HAP-1 (cell line): ENCODE measurements at regions not wholly inside any gene's neighbourhood (a gene's known extent, or its start where the extent isn't known, plus 50 kb on each side); places are given as distances from the start of the nearest gene placed in this dataset.

ENCODE experiments used
- DNase-seq, 2 experiments: peaks; one replicate each; pipeline ENCODE4 v3.0.0-alpha.2; 2016 to 2020; ENCODE audit warnings: low spot score in 2 of 2
- H3K27me3 ChIP-seq: fragments of 250-450 bp; sonication (Bioruptor Pico); 2 replicates; pipeline ENCODE4 v1.5.1; 2020; ENCODE audit warnings: low read depth, mild to moderate bottlenecking, moderate library complexity
- H3K36me3 ChIP-seq: fragments of 250-450 bp; sonication (Bioruptor Pico); replicated peaks from 2 replicates; pipeline ENCODE4 v1.5.1; 2020; ENCODE audit warnings: mild to moderate bottlenecking
- H3K4me1 ChIP-seq: fragments of 250-450 bp; sonication (Bioruptor Pico); 2 replicates; pipeline ENCODE4 v1.5.1; 2020; ENCODE audit warnings: mild to moderate bottlenecking
- H3K4me3 ChIP-seq: fragments of 250-450 bp; sonication (Bioruptor Pico); 2 replicates; pipeline ENCODE4 v1.5.1; 2020; ENCODE audit warnings: mild to moderate bottlenecking, moderate library complexity
- H3K9me3 ChIP-seq: fragments of 250-450 bp; sonication (Bioruptor Pico); 2 replicates; pipeline ENCODE4 v1.5.1; 2020; ENCODE audit warnings: mild to moderate bottlenecking, moderate library complexity
- in situ Hi-C: fragments of 300-500 bp; cut with MboI; formaldehyde crosslinking; loops from 3 replicates; pipeline ENCODE4 v1.14.3; 2020; ENCODE audit warnings: low sequenced_read_pairs, inconsistent platforms, mixed read lengths

- Histone ChIP-seq H3K27me3 (no peaks in the 10 kb centered on the region), H3K36me3 (no peaks in the 10 kb centered on the region), H3K4me1 (no peaks in the 10 kb centered on the region), H3K9me3 (no peaks in the 10 kb centered on the region), H3K4me3 (no peak overlapping the region)
- in situ Hi-C loops, result no loop called here
- no peak for DNase-seq
Measured at GRCh38 chr12:105956662-105957457, 181.9 kb downstream of the NUAK1 start.

GRCh38 chr12:105960319-105961083 is 178.3 kb downstream of the NUAK1 start:
- in situ Hi-C loops, result no loop called here
- no peaks in the 10 kb centered on the region for H3K27me3 ChIP-seq
- H3K36me3 ChIP-seq, result no peaks in the 10 kb centered on the region
- no peaks in the 10 kb centered on the region for H3K4me1 ChIP-seq
- no peak overlapping the region for H3K4me3 ChIP-seq
- no peak for DNase-seq
- H3K9me3 ChIP-seq, result no peaks in the 10 kb centered on the region

- H3K4me1 ChIP-seq, result no peaks in the 10 kb centered on the region
- H3K36me3 ChIP-seq, result no peaks in the 10 kb centered on the region
- DNase-seq, result no peak
- no peaks in the 10 kb centered on the region for H3K27me3 ChIP-seq
- in situ Hi-C loops, result no loop called here
- H3K9me3 ChIP-seq, result no peaks in the 10 kb centered on the region
- H3K4me3 ChIP-seq, result no peak overlapping the region
Measured at GRCh38 chr12:105961821-105962671, 176.7 kb downstream of the NUAK1 start.

DNA sequence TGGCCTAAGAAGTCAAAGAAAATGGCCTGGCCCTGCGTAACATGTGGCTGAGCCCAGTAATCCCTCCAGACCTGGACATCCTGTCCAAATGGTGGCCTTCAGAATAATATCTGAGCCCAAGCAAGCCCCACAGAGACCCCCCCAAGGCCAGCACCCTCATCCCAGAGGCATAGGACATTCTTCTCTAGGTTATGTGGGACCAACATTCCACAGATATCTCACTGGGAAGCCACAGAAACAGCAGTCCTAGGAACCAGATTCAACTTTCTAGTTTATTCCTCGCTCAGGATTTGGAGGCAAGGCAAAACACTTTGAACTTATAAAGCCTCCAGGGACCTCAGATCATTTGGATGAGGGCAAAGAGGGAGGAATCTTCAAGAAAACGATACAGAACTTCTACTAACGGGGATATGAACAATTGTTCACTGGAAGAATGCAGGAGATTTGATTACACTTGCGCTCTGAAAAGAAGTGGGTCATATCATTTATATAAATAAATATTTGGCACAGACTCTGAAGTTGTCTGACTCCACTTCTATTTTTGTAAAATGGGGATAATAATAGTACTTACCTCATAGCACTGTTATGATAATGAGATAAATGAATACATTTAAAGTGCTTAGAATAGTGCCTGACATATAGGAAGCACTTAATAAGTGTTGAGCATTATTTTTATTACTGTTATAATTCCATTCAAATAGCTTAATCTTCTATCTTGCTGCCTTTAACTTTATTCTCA is 171.5 kb downstream of the NUAK1 start:
- H3K36me3 ChIP-seq, result no peaks in the 10 kb centered on the region
- no peak overlapping the region for H3K4me3 ChIP-seq
- H3K4me1 ChIP-seq, result no peaks in the 10 kb centered on the region
- no peak for DNase-seq
- H3K9me3 ChIP-seq, result no peaks in the 10 kb centered on the region
- in situ Hi-C loops, result no loop called here
- peaks cover 2% of the 10 kb centered on the region; the same call in 1 of the 2 replicates for H3K27me3 ChIP-seq

- Histone ChIP-seq H3K36me3 (no peaks in the 10 kb centered on the region), H3K4me3 (no peak overlapping the region), H3K9me3 (no peaks in the 10 kb centered on the region), H3K4me1 (no peaks in the 10 kb centered on the region), H3K27me3 (peaks cover 2% of the 10 kb centered on the region; the same call in 1 of the 2 replicates)
- no peak for DNase-seq
- in situ Hi-C loops, result no loop called here
Measured at GRCh38 chr12:105968025-105968424, 170.7 kb downstream of the NUAK1 start.

GRCh38 chr12:105970885-105971284 is 167.9 kb downstream of the NUAK1 start:
- no peaks in the 10 kb centered on the region for H3K9me3 ChIP-seq
- H3K4me3 ChIP-seq, result no peak overlapping the region

GRCh38 chr12:105974738-105975137 is 164.0 kb downstream of the NUAK1 start:
- Histone ChIP-seq H3K4me1 (no peaks in the 10 kb centered on the region), H3K36me3 (no peaks in the 10 kb centered on the region), H3K4me3 (no peak overlapping the region), H3K9me3 (no peaks in the 10 kb centered on the region), H3K27me3 (no peaks in the 10 kb centered on the region)
- no peak for DNase-seq
- in situ Hi-C loops, result no loop called here

More at GRCh38 chr12:105970885-105971284, 167.9 kb downstream of the NUAK1 start:
- Histone ChIP-seq H3K36me3 (no peaks in the 10 kb centered on the region), H3K4me1 (no peaks in the 10 kb centered on the region), H3K27me3 (peaks cover 2% of the 10 kb centered on the region; the same call in 1 of the 2 replicates)
- in situ Hi-C loops, result no loop called here
- no peak for DNase-seq

DNA sequence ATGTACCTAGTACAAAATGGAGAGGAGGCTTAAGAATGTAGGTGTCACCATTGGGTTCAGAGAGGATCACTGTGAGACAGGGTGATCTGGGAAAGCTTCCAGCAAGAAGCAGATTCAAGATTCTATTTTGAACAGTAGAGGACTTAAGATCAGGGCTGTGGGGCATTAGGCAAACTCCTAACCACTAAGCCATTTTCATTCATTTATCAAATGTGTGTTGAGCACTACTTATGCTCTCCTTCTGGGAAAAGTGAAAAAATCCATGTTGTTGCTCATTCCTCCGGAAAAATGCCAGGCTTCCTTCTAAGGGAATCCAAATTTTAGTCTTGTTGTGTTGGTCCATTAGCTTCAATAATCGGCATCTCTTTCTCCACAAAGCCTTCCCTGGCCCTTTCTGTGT is 163.4 kb downstream of the NUAK1 start:
- H3K9me3 ChIP-seq, result no peaks in the 10 kb centered on the region
- no peaks in the 10 kb centered on the region for H3K27me3 ChIP-seq
- no peaks in the 10 kb centered on the region for H3K36me3 ChIP-seq
- H3K4me3 ChIP-seq, result no peak overlapping the region
- in situ Hi-C loops, result no loop called here
- no peaks in the 10 kb centered on the region for H3K4me1 ChIP-seq
- no peak for DNase-seq

DNA sequence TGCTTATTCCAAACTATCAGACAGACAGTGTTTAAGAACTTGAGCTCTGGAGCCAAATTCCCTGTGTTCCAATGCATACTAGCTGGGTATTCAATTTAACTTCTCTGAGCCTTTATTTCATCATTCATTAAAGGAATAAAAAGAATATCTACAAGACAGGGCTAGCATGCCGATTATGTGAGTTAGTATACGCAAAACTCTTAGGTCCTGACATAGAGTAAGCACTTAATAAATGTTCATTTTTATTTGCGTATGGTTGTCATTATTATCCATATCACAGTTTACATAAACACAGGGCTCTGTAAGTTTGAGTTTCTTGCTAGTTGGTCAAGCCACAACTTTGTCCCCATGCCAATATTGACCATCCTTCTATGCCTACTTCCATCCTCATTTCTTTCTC is 161.5 kb downstream of the NUAK1 start:
- peaks cover 3% of the 10 kb centered on the region for H3K4me1 ChIP-seq
- DNase-seq, result no peak
- no peaks in the 10 kb centered on the region for H3K27me3 ChIP-seq
- H3K36me3 ChIP-seq, result no peaks in the 10 kb centered on the region
- in situ Hi-C loops, result no loop called here
- H3K4me3 ChIP-seq, result no peak overlapping the region
- peaks cover 2% of the 10 kb centered on the region; the same call in 1 of the 2 replicates for H3K9me3 ChIP-seq

DNA sequence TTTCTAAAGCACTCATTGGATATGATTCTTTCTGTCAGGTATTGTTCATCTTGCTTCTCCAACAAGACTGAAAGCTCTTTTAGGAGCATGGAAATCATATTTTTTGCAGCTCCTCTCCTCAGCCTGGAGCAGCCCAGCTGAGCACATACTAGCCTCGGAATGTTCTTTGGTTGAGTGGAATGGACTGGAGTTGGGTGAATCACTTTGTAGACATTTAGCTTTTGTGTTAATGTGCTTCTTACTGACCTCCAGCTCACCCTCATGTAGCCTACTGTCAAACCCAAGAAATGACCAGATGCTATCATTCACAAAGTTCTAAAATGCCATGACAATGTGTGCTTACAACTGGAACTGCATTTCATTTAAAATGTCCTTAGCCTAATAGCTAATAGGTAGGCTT is 161.1 kb downstream of the NUAK1 start:
- in situ Hi-C loops, result no loop called here
- no peaks in the 10 kb centered on the region for H3K27me3 ChIP-seq
- no peaks in the 10 kb centered on the region for H3K36me3 ChIP-seq
- H3K4me1 ChIP-seq, result peaks cover 3% of the 10 kb centered on the region
- DNase-seq, result no peak
- H3K9me3 ChIP-seq, result peaks cover 2% of the 10 kb centered on the region; the same call in 1 of the 2 replicates
- no peak overlapping the region for H3K4me3 ChIP-seq

GRCh38 chr12:105978276-105978675 is 160.5 kb downstream of the NUAK1 start:
- Histone ChIP-seq H3K36me3 (no peaks in the 10 kb centered on the region), H3K9me3 (peaks cover 2% of the 10 kb centered on the region; the same call in 1 of the 2 replicates), H3K4me1 (peaks cover 3% of the 10 kb centered on the region), H3K4me3 (no peak overlapping the region), H3K27me3 (no peaks in the 10 kb centered on the region)
- no peak for DNase-seq
- in situ Hi-C loops, result no loop called here

GRCh38 chr12:105978686-105979085 is 160.1 kb downstream of the NUAK1 start:
- Histone ChIP-seq H3K36me3 (no peaks in the 10 kb centered on the region), H3K4me3 (no peak overlapping the region), H3K4me1 (peaks cover 3% of the 10 kb centered on the region), H3K9me3 (peaks cover 2% of the 10 kb centered on the region; the same call in 1 of the 2 replicates), H3K27me3 (no peaks in the 10 kb centered on the region)
- no peak for DNase-seq
- in situ Hi-C loops, result no loop called here

DNA sequence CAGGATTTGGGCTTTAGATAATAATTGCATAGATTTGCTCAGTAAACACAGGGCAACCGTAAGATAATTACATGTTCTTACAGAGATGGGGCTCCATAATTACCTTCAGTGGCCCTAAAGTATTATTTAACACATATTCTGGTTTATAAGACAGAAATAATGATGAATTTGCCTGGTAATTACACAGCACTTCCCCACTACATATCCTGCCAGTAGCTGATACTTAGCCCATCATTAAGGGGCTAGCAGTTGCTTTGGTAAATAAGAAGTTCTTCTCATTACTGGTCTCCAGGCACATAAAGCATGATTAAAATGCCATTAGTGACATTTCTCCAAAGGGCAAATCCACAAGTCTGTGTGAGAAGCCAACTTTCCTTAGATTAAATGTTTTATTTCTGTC is 158.7 kb downstream of the NUAK1 start:
- no peaks in the 10 kb centered on the region for H3K36me3 ChIP-seq
- H3K4me3 ChIP-seq, result no peak overlapping the region
- no peak for DNase-seq
- in situ Hi-C loops, result no loop called here
- H3K27me3 ChIP-seq, result no peaks in the 10 kb centered on the region
- peaks cover 3% of the 10 kb centered on the region for H3K4me1 ChIP-seq
- H3K9me3 ChIP-seq, result peaks cover 2% of the 10 kb centered on the region; the same call in 1 of the 2 replicates
